PC-9 (cell line): ENCODE measurements at regions not wholly inside any gene's neighbourhood (a gene's known extent, or its start where the extent isn't known, plus 50 kb on each side); places are given as distances from the start of the nearest gene placed in this dataset.

Source experiments
- BruUV-seq: library from RNA; stranded (reverse); fragments of 400-500 nt; replicated peaks from 2 replicates; lab custom pipeline; 2021; lab: Mats Ljungman, UMichigan
- CTCF ChIA-PET: fragments of 300-600 bp; sonication (Branson Sonifier 250); formaldehyde crosslinking; loops from one replicate; lab custom pipeline; 2022; ENCODE audit warnings: antibody characterized with exemption; lab: Charles Lee
- POLR2A ChIA-PET: fragments of 300-600 bp; sonication (Branson Sonifier 250); formaldehyde crosslinking; loops from one replicate; lab custom pipeline; 2022; ENCODE audit warnings: antibody characterized with exemption; ENCODE audit not compliant: unreplicated experiment; lab: Charles Lee
- DNase-seq, 2 experiments: peaks; one replicate each; pipeline versions ENCODE4 v3.0.0 to v3.0.0-alpha.2; 2015 to 2022; ENCODE audit warnings: mixed read lengths in 1 of 2
- H2AFZ ChIP-seq: fragments of 200-600 bp; sonication (generic); 2 replicates; pipeline ENCODE4 v1.8.1; 2017; ENCODE audit warnings: antibody characterized with exemption
- H3F3A ChIP-seq: fragments of 200-600 bp; sonication (generic); 2 replicates; pipeline ENCODE4 v1.8.1; 2017; ENCODE audit warnings: antibody characterized with exemption, mild to moderate bottlenecking, low read depth; ENCODE audit not compliant: insufficient read depth
- H3K27ac ChIP-seq: fragments of 200-600 bp; sonication (generic); 2 replicates; pipeline ENCODE4 v1.6.1; 2016; ENCODE audit warnings: mixed run types
- H3K27me3 ChIP-seq: fragments of 200-600 bp; sonication (generic); 2 replicates; pipeline ENCODE4 v1.6.1; 2016; ENCODE audit warnings: low read depth, mixed run types; ENCODE audit not compliant: insufficient read depth
- H3K36me3 ChIP-seq: fragments of 200-600 bp; sonication (generic); 2 replicates; pipeline ENCODE4 v1.6.1; 2016; ENCODE audit warnings: low read depth, mixed run types
- H3K4me1 ChIP-seq: fragments of 200-600 bp; sonication (generic); replicated peaks from 2 replicates; pipeline ENCODE4 v1.6.1; 2016; ENCODE audit warnings: mixed run types; ENCODE audit not compliant: insufficient read depth
- H3K4me2 ChIP-seq: fragments of 200-600 bp; sonication (generic); 2 replicates; pipeline ENCODE4 v1.6.1; 2017; ENCODE audit warnings: mixed run types
- H3K4me3 ChIP-seq: fragments of 200-600 bp; sonication (generic); 2 replicates; pipeline ENCODE4 v1.6.1; 2016; ENCODE audit warnings: mixed run types
- H3K79me2 ChIP-seq: fragments of 200-600 bp; sonication (generic); 2 replicates; pipeline ENCODE4 v1.6.1; 2017; ENCODE audit warnings: low read depth, mixed run types
- H3K9me2 ChIP-seq: fragments of 200-600 bp; sonication (generic); 2 replicates; pipeline ENCODE4 v1.8.1; 2017; ENCODE audit warnings: mild to moderate bottlenecking; ENCODE audit not compliant: insufficient read depth
- H3K9me3 ChIP-seq: fragments of 200-600 bp; sonication (generic); 2 replicates; pipeline ENCODE4 v1.8.1; 2016; ENCODE audit warnings: low read depth; ENCODE audit not compliant: insufficient read depth
- H4K20me1 ChIP-seq: fragments of 200-600 bp; sonication (generic); 2 replicates; pipeline ENCODE4 v1.8.1; 2017; ENCODE audit not compliant: insufficient read depth
- CTCF ChIP-seq: fragments of 200-600 bp; sonication (generic); conservative IDR thresholded peaks from 2 replicates; pipeline ENCODE4 v1.6.1; 2017; ENCODE audit warnings: mixed run types, antibody characterized with exemption, mild to moderate bottlenecking, moderate library complexity
- EZH2 ChIP-seq: fragments of 200-600 bp; sonication (generic); IDR thresholded peaks from 2 replicates; pipeline ENCODE4 v1.8.0; 2017; ENCODE audit warnings: antibody characterized with exemption, low read depth
- intact Hi-C: fragments of 100-400 bp; cut with micrococcal nuclease; formaldehyde crosslinking; loops from one replicate; pipeline ENCODE4 v1.10.0; 2022; ENCODE audit not compliant: unreplicated experiment

- CTCF ChIA-PET = no interaction called here
- BruUV-seq = no TSS peak
- H3K9me3 ChIP-seq = no peaks in the 10 kb centered on the region
- no peak for DNase-seq
- H3K4me1 ChIP-seq = no peaks in the 10 kb centered on the region; the same call in 1 of the 2 replicates
- H3F3A ChIP-seq = peaks cover 4% of the 10 kb centered on the region; the same call in 1 of the 2 replicates
- intact Hi-C loops = no loop called here
- 0 out of 2 replicates have a peak, but pooled peaks cover 2% of the 10 kb centered on the region for H3K27me3 ChIP-seq
- H2AFZ ChIP-seq = no peak overlapping the region
- H3K27ac ChIP-seq = no peak overlapping the region
- POLR2A ChIA-PET = no interaction called here
- no peak overlapping the region for H3K4me2 ChIP-seq
- H3K9me2 ChIP-seq = no peaks in the 10 kb centered on the region
- H4K20me1 ChIP-seq = peaks cover 7% of the 10 kb centered on the region; the same call in 1 of the 2 replicates
- no peaks in the 10 kb centered on the region for H3K79me2 ChIP-seq
- no peak overlapping the region for H3K4me3 ChIP-seq
- TF ChIP-seq EZH2 = no peak
- no peak for TF ChIP-seq CTCF
- H3K36me3 ChIP-seq = no peaks in the 10 kb centered on the region
Measured at GRCh38 chr5:174356536-174356935, 311.0 kb downstream of the NSG2 start.

GRCh38 chr5:174358276-174358675, 312.8 kb downstream of the NSG2 start:
- intact Hi-C loops = no loop called here
- Histone ChIP-seq H3K79me2 (no peaks in the 10 kb centered on the region), H3K9me3 (no peaks in the 10 kb centered on the region), H4K20me1 (peaks cover 7% of the 10 kb centered on the region; the same call in 1 of the 2 replicates), H3K27me3 (0 out of 2 replicates have a peak, but pooled peaks cover 6% of the 10 kb centered on the region), H3K4me2 (no peak overlapping the region), H2AFZ (no peak overlapping the region), H3K9me2 (no peaks in the 10 kb centered on the region), H3F3A (peaks cover 4% of the 10 kb centered on the region; the same call in 1 of the 2 replicates), H3K4me1 (no peaks in the 10 kb centered on the region; the same call in 1 of the 2 replicates), H3K36me3 (no peaks in the 10 kb centered on the region), H3K27ac (no peak overlapping the region), H3K4me3 (no peak overlapping the region)
- no peak for DNase-seq
- POLR2A ChIA-PET = interaction anchor here (0.6 kb wide), 1 partner anchor 39 kb away, joined by 3 read pairs; no protein-coding TSS in a partner anchor
- TF ChIP-seq CTCF (no peak), EZH2 (no peak)
- CTCF ChIA-PET = no interaction called here
- no TSS peak for BruUV-seq

- no peak overlapping the region for H2AFZ ChIP-seq
- H4K20me1 ChIP-seq = peaks cover 7% of the 10 kb centered on the region; the same call in 1 of the 2 replicates
- TF ChIP-seq EZH2 (no peak), CTCF (no peak)
- no peaks in the 10 kb centered on the region for H3K79me2 ChIP-seq
- H3K27me3 ChIP-seq = 0 out of 2 replicates have a peak, but pooled peaks cover 6% of the 10 kb centered on the region
- intact Hi-C loops = no loop called here
- H3K9me2 ChIP-seq = no peaks in the 10 kb centered on the region
- no peaks in the 10 kb centered on the region for H3K36me3 ChIP-seq
- H3F3A ChIP-seq = peaks cover 4% of the 10 kb centered on the region; the same call in 1 of the 2 replicates
- no peak for DNase-seq
- no peak overlapping the region for H3K4me2 ChIP-seq
- no peaks in the 10 kb centered on the region for H3K9me3 ChIP-seq
- H3K4me3 ChIP-seq = no peak overlapping the region
- BruUV-seq = no TSS peak
- H3K27ac ChIP-seq = no peak overlapping the region
- ChIA-PET POLR2A (no interaction called here), CTCF (no interaction called here)
- no peaks in the 10 kb centered on the region; the same call in 1 of the 2 replicates for H3K4me1 ChIP-seq
Measured at GRCh38 chr5:174359071-174359470, 313.6 kb downstream of the NSG2 start.
